ENCODE measurements at regions not wholly inside any gene's neighbourhood (a gene's known extent, or its start where the extent isn't known, plus 50 kb on each side); places are given as distances from the start of the nearest gene placed in this dataset.

DNA sequence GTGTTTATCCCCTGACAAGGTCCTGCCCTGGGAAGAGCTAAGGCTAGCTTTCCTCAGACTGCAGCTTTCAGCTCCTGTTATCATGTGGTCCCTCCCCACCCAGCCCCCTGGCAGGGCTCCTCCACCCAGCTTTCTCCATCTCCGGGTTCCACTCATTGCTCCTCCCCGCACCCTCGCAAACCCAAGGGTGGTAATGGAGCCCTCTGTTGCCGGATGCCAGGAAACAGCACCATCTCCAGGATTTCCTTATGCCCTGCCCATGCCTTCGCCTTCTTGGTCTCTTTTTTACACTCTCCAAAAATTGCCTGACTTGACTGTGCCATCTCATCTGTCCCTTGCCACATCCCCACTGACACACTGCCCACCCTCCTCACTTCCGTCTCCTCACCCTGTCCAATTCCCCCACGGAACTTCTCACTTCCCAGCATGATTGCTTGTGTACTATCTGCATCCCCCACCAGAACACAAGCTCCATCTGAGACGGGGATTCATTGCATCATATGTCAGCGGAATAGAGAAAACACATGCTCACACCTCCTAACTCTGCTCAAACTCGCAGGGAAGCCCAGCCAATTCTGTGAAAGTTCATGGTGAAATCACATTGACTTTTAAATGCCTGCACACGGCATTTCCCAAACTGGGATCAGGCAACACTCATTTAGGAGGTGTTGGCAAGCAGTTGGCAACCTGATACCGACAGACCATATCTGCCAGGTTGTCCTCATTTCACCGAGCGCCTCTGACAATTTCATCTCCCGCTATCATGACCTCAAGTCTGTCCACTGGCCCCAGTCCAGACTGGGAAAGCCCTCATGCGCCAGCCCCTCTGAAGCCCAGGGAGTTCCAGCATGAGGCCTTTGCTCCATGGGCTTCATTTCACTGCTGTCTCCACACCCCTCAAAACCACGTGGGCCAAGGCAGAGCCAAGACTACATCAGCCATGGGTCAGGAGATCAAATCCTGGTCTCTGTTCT, 201.1 kb downstream of the MATN1 start:
- TF ChIP-seq CEBPB (IDR thresholded peaks at IDR 0.05; ENCODE audit: low read depth) (no peak), POLR2AphosphoS5 (IDR thresholded peaks at IDR 0.05; ENCODE audit: low read depth, low read length) (no peak), JUND (IDR thresholded peaks at IDR 0.05) (no peak), POLR2A (IDR thresholded peaks at IDR 0.05; ENCODE audit: borderline replicate concordance, extremely low read depth, insufficient read depth, insufficient read length) (no peak), SP1 (IDR thresholded peaks at IDR 0.05; ENCODE audit: low read depth) (no peak), EZH2 (IDR thresholded peaks at IDR 0.05) (no peak), ZFX (IDR thresholded peaks at IDR 0.05) (no peak)
- TF ChIP-seq, protein P1, sequence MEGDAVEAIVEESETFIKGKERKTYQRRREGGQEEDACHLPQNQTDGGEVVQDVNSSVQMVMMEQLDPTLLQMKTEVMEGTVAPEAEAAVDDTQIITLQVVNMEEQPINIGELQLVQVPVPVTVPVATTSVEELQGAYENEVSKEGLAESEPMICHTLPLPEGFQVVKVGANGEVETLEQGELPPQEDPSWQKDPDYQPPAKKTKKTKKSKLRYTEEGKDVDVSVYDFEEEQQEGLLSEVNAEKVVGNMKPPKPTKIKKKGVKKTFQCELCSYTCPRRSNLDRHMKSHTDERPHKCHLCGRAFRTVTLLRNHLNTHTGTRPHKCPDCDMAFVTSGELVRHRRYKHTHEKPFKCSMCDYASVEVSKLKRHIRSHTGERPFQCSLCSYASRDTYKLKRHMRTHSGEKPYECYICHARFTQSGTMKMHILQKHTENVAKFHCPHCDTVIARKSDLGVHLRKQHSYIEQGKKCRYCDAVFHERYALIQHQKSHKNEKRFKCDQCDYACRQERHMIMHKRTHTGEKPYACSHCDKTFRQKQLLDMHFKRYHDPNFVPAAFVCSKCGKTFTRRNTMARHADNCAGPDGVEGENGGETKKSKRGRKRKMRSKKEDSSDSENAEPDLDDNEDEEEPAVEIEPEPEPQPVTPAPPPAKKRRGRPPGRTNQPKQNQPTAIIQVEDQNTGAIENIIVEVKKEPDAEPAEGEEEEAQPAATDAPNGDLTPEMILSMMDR (IDR thresholded peaks at IDR 0.05 in 2 of 3, conservative IDR thresholded peaks at IDR 0.05 in 1 of 3; ENCODE audit: borderline replicate concordance in 1 of 3, insufficient read depth in 1 of 3, low read depth in 2 of 3, low read length in 2 of 3), result no peak
- TF ChIP-seq, protein P2, sequence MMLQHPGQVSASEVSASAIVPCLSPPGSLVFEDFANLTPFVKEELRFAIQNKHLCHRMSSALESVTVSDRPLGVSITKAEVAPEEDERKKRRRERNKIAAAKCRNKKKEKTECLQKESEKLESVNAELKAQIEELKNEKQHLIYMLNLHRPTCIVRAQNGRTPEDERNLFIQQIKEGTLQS (IDR thresholded peaks at IDR 0.05), result no peak

All from HCT116 (cell line).